Calu3 (cell line): ENCODE measurements at regions not wholly inside any gene's neighbourhood (a gene's known extent, or its start where the extent isn't known, plus 50 kb on each side); places are given as distances from the start of the nearest gene placed in this dataset.

Source experiments
- BruUV-seq: library from RNA; stranded (reverse); fragments of 400-500 nt; replicated peaks from 2 replicates; lab custom pipeline; 2021; lab: Mats Ljungman, UMichigan
- CTCF ChIA-PET: fragments of 300-600 bp; sonication (Branson Sonifier 250); formaldehyde crosslinking; loops from one replicate; lab custom pipeline; 2022; ENCODE audit warnings: antibody characterized with exemption; lab: Charles Lee
- DNase-seq: peaks from one replicate; pipeline ENCODE4 v3.0.0; 2022
- H3K27ac Mint-ChIP-seq: one replicate; pipeline ENCODE4 v1.8.0; 2022; ENCODE audit warnings: mixed read lengths; ENCODE audit not compliant: unreplicated experiment
- H3K27me3 Mint-ChIP-seq: one replicate; pipeline ENCODE4 v1.8.0; 2022; ENCODE audit warnings: mixed read lengths; ENCODE audit not compliant: unreplicated experiment
- H3K36me3 Mint-ChIP-seq: one replicate; pipeline ENCODE4 v1.8.0; 2022; ENCODE audit warnings: mild to moderate bottlenecking, moderate library complexity, mixed read lengths; ENCODE audit not compliant: insufficient read depth, unreplicated experiment
- H3K4me1 Mint-ChIP-seq: one replicate; pipeline ENCODE4 v1.8.0; 2022; ENCODE audit warnings: mild to moderate bottlenecking, low read depth, mixed read lengths; ENCODE audit not compliant: unreplicated experiment
- H3K4me3 Mint-ChIP-seq: one replicate; pipeline ENCODE4 v1.8.0; 2022; ENCODE audit warnings: mild to moderate bottlenecking, low read depth, moderate library complexity, mixed read lengths; ENCODE audit not compliant: unreplicated experiment
- H3K9me3 Mint-ChIP-seq: one replicate; pipeline ENCODE4 v1.8.0; 2022; ENCODE audit warnings: low read depth, mixed read lengths; ENCODE audit not compliant: unreplicated experiment
- intact Hi-C: fragments of 100-400 bp; cut with micrococcal nuclease; formaldehyde crosslinking; loops from one replicate; pipeline ENCODE4 v1.10.0; 2022; ENCODE audit not compliant: unreplicated experiment
- TF ChIP-seq, protein P1 (sequence below): fragments of 200-600 bp; IDR thresholded peaks from one replicate; pipeline ENCODE4 v1.8.0; 2022; ENCODE audit warnings: antibody characterized with exemption; ENCODE audit not compliant: unreplicated experiment

DNA sequence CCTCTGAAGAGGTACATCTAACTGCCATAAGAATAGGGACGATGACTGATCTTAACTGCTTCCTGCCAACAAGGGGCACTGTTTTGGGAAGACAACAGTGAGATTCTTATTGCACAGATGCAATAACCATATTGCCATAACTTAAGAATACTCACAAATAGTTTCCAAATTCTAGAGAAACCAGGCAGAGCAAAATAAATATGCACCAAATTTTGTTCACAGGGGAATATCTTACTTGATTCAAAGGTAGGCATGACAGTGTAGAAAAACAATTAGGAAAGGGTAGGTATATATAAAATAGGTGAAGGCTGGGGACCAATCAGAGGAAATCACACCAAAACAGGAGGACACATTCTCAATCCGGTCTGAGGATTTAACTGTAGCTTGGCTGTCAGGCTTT is 49.9 kb upstream of the CST7 start:
- BruUV-seq = no TSS peak
- Mint-ChIP-seq H3K4me3 (no peak overlapping the region), H3K9me3 (no peaks in the 10 kb centered on the region), H3K27ac (no peak overlapping the region), H3K36me3 (no peaks in the 10 kb centered on the region), H3K27me3 (peaks cover 18% of the 10 kb centered on the region), H3K4me1 (no peaks in the 10 kb centered on the region)
- DNase-seq = no peak
- intact Hi-C loops = no loop called here
- CTCF ChIA-PET = no interaction called here
- TF ChIP-seq, protein P1, sequence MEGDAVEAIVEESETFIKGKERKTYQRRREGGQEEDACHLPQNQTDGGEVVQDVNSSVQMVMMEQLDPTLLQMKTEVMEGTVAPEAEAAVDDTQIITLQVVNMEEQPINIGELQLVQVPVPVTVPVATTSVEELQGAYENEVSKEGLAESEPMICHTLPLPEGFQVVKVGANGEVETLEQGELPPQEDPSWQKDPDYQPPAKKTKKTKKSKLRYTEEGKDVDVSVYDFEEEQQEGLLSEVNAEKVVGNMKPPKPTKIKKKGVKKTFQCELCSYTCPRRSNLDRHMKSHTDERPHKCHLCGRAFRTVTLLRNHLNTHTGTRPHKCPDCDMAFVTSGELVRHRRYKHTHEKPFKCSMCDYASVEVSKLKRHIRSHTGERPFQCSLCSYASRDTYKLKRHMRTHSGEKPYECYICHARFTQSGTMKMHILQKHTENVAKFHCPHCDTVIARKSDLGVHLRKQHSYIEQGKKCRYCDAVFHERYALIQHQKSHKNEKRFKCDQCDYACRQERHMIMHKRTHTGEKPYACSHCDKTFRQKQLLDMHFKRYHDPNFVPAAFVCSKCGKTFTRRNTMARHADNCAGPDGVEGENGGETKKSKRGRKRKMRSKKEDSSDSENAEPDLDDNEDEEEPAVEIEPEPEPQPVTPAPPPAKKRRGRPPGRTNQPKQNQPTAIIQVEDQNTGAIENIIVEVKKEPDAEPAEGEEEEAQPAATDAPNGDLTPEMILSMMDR = no peak
